ENCODE measurements at regions not wholly inside any gene's neighbourhood (a gene's known extent, or its start where the extent isn't known, plus 50 kb on each side); places are given as distances from the start of the nearest gene placed in this dataset.

DNA sequence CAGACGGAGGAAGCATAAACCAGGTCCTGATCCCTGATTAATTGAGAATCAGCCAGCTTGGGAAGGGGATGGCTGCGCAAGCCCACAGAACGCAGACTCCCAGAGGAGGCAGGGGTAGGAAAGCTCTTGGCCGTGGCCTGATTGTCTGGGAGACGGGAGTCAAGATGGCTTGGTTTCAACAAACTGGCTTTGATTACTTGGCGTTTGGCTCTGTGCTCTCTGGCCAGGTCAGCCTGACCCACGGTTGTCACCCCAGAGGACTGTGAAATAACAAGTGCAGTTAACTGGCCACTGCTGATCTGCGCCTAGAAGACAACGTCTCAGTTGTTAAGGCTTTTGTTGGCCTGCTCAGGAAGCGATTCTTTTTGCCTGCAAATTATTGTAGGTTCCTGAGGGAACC, 387.0 kb upstream of the PROK2 start:
- no peak for DNase-seq (ENCODE audit: extremely low read depth, insufficient read length)
- Histone ChIP-seq H3K27me3 (replicated peaks; ENCODE audit: control insufficient read depth, insufficient read depth, low read length) (no peaks in the 10 kb centered on the region), H3K4me3 (replicated peaks; ENCODE audit: low read depth, low read length) (no peak overlapping the region), H3K36me3 (ENCODE audit: control insufficient read depth, insufficient read depth, low read length) (no peaks in the 10 kb centered on the region)
- TF ChIP-seq CTCF (IDR thresholded peaks at IDR 0.05; ENCODE audit: insufficient read depth, low read length, poor library complexity, severe bottlenecking) = no peak

- no peak for TF ChIP-seq CTCF (IDR thresholded peaks at IDR 0.05; ENCODE audit: insufficient read depth, low read length, poor library complexity, severe bottlenecking)
- no peaks in the 10 kb centered on the region for H3K36me3 ChIP-seq (ENCODE audit: control insufficient read depth, insufficient read depth, low read length)
- DNase-seq (ENCODE audit: extremely low read depth, insufficient read length) = no peak
- H3K27me3 ChIP-seq (replicated peaks; ENCODE audit: control insufficient read depth, insufficient read depth, low read length) = no peaks in the 10 kb centered on the region
- no peak overlapping the region for H3K4me3 ChIP-seq (replicated peaks; ENCODE audit: low read depth, low read length)
Observed at GRCh38 chr3:72171463-72171881, 386.5 kb upstream of the PROK2 start.

DNA sequence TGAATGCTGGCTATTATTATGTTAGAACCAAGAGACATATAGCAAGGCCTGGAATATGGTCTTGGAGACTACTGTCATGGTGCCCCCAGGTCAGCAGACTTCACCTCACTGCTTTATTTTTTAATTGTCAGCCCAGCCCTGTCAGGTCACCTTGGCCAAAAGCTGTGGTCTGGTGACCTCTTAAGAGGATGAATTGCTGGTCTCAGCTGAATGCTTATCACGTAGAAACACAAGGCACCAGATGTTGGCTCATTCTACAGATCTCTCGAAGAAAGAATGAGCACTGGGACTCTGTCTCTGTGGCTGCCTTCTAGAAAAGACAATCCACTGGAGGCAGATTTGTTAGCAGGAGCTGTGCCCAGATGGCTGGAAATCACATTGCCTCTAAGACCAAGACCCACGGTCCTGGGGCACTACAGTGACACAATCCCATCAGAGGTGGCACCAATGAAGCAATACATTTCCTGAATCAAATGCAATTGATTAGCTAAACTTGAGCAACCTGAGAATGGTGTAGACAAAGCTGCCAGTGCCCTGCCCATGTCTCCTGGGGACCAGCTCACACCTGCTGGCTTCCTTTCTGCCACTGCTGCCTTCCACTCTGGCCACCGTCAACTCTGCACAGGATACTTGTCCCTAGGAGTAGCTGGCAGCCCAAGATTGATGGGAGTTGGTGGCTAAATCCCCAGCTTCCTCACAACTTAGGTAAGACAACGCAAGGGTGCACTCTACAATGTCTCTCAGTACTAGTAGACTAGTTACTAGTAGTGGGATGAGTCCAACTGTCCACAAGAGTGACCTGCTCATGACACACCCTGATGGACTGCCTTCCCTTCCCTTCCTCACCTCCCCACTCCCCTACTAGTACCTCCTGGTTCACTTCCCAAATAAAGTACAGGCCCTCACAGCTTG, 384.9 kb upstream of the PROK2 start:
- DNase-seq (ENCODE audit: extremely low read depth, insufficient read length) = no peak
- Histone ChIP-seq H3K36me3 (ENCODE audit: control insufficient read depth, insufficient read depth, low read length) (no peaks in the 10 kb centered on the region), H3K4me3 (replicated peaks; ENCODE audit: low read depth, low read length) (no peak overlapping the region), H3K27me3 (replicated peaks; ENCODE audit: control insufficient read depth, insufficient read depth, low read length) (no peaks in the 10 kb centered on the region)
- no peak for TF ChIP-seq CTCF (IDR thresholded peaks at IDR 0.05; ENCODE audit: insufficient read depth, low read length, poor library complexity, severe bottlenecking)

DNA sequence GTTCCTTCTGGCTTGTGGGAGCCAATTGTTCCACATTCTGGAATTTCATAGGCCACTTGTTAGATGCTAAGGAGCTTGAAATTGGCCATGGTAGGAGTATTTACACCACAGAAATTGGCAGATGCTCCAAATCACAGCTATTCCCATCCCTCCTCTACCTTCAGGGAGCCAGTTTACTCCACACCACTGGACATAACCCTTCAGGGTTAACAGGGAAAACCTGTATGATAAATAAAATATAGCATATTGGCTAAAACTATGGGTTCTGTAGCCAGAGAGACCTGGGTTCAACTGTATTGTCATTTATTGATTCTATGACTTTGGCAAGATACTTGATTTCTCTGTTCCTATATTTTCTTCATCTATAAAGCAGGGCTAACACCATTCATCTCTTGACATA, 384.2 kb upstream of the PROK2 start:
- Histone ChIP-seq H3K27me3 (replicated peaks; ENCODE audit: control insufficient read depth, insufficient read depth, low read length) (no peaks in the 10 kb centered on the region), H3K36me3 (ENCODE audit: control insufficient read depth, insufficient read depth, low read length) (no peaks in the 10 kb centered on the region), H3K4me3 (replicated peaks; ENCODE audit: low read depth, low read length) (no peak overlapping the region)
- TF ChIP-seq CTCF (IDR thresholded peaks at IDR 0.05; ENCODE audit: insufficient read depth, low read length, poor library complexity, severe bottlenecking) = no peak
- DNase-seq (ENCODE audit: extremely low read depth, insufficient read length) = no peak

DNA sequence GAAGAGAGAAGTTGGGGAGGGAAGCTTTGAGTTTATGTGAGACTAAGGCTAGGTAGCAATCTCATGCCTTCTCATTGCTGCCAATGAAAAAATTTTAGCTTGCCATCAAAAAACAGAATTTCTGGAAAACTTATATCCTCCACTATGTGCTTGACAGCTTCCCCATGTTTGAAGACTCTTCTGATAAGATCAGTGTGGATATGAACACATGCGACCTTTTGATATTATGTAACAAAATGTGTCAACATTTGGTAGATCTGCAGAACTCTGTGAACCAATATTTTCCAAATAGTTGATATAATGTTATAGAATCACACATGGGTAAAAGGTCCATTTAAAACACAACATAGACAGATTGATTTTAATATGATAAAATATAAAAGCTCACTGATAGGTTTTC, 380.9 kb upstream of the PROK2 start:
- no peak for DNase-seq (ENCODE audit: extremely low read depth, insufficient read length)
- TF ChIP-seq CTCF (IDR thresholded peaks at IDR 0.05; ENCODE audit: insufficient read depth, low read length, poor library complexity, severe bottlenecking) = no peak
- H3K27me3 ChIP-seq (replicated peaks; ENCODE audit: control insufficient read depth, insufficient read depth, low read length) = no peaks in the 10 kb centered on the region

More for the DNA sequence above, 380.9 kb upstream of the PROK2 start:
- Histone ChIP-seq H3K36me3 (ENCODE audit: control insufficient read depth, insufficient read depth, low read length) (no peaks in the 10 kb centered on the region), H3K4me3 (replicated peaks; ENCODE audit: low read depth, low read length) (no peak overlapping the region)
